ENCODE measurements at regions not wholly inside any gene's neighbourhood (a gene's known extent, or its start where the extent isn't known, plus 50 kb on each side); places are given as distances from the start of the nearest gene placed in this dataset.

DNA sequence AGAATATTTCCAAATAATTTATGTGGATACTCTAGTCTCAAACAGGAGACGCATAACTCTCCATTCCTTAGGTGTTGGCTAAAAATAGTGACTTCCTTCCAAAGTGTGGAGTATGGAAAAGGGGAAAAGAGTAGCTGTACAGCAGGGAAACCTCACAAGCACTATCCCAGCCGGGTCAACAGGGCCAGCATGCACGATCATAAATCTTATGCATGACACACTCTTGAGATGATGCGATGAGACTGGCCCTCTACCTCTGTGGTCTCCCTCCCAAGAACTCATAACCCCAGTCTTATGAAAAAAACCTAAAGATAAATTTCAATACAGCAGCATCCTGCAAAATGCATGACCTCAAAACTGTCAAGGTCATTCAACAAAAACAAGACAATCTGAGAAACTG lies 197.3 kb downstream of the TEX36 start:
- TF ChIP-seq, protein P1, sequence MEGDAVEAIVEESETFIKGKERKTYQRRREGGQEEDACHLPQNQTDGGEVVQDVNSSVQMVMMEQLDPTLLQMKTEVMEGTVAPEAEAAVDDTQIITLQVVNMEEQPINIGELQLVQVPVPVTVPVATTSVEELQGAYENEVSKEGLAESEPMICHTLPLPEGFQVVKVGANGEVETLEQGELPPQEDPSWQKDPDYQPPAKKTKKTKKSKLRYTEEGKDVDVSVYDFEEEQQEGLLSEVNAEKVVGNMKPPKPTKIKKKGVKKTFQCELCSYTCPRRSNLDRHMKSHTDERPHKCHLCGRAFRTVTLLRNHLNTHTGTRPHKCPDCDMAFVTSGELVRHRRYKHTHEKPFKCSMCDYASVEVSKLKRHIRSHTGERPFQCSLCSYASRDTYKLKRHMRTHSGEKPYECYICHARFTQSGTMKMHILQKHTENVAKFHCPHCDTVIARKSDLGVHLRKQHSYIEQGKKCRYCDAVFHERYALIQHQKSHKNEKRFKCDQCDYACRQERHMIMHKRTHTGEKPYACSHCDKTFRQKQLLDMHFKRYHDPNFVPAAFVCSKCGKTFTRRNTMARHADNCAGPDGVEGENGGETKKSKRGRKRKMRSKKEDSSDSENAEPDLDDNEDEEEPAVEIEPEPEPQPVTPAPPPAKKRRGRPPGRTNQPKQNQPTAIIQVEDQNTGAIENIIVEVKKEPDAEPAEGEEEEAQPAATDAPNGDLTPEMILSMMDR (IDR thresholded peaks at IDR 0.05) = no peak
- TF ChIP-seq EP300 (IDR thresholded peaks at IDR 0.05; ENCODE audit: low read depth) (no peak), POLR2A (IDR thresholded peaks at IDR 0.05) (no peak), POLR2AphosphoS5 (IDR thresholded peaks at IDR 0.05) (no peak)
